HepG2 (cell line): ENCODE measurements at regions not wholly inside any gene's neighbourhood (a gene's known extent, or its start where the extent isn't known, plus 50 kb on each side); places are given as distances from the start of the nearest gene placed in this dataset.

Source experiments
- POLR2AphosphoS2 ChIP-seq: IDR thresholded peaks from 2 replicates; pipeline ENCODE4 v1.6.1; 2011; ENCODE audit warnings: low read depth, low read length, improper control_type of control experiment
- REST ChIP-seq, 2 experiments: IDR thresholded peaks; 2 replicates each; pipeline ENCODE4 v1.6.1; 2011 to 2012; ENCODE audit warnings: low read length in 2 of 2, borderline replicate concordance in 1 of 2, low read depth in 1 of 2, mild to moderate bottlenecking in 1 of 2, moderate library complexity in 1 of 2
- STAG1 ChIP-seq: sonication (generic); formaldehyde crosslinking; IDR thresholded peaks from 2 replicates; pipeline ENCODE4 v1.4.0; 2020; ENCODE audit warnings: missing genetic modification reagents
- ZNF274 ChIP-seq: sonication (generic); formaldehyde crosslinking; IDR thresholded peaks from 2 replicates; pipeline ENCODE4 v1.5.1; 2020; ENCODE audit warnings: mild to moderate bottlenecking, missing genetic modification reagents
- TF ChIP-seq, protein P1 (sequence below): sonication (generic); formaldehyde crosslinking; IDR thresholded peaks from 2 replicates; pipeline ENCODE4 v1.5.0; 2020; ENCODE audit warnings: mild to moderate bottlenecking, missing genetic modification reagents, moderate library complexity

DNA sequence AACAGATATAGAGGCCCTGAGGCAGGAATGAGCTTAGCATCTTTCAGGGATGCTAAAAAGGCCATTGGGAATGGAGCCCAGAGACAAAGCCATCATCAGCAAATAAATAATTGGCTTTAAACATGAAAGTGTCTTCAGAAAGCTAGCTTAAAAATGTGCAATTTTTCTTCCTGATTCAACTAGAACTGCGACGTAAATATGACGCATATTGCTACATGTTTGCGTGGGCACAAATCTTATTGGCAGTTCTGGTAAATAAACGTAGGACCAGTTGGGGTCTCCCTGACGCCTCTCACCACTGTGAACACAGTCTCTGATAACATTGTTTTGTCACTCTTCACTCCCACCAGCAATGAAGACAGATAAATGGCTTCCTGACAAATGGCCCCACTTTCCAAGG, 97.3 kb upstream of the SRD5A3 start:
- TF ChIP-seq ZNF274 (CRISPR knock-in tag), result no peak
- TF ChIP-seq STAG1 (CRISPR knock-in tag), result no peak
- no peak for TF ChIP-seq REST (IDR thresholded peaks at IDR 0.05; ENCODE audit: borderline replicate concordance in 1 of 2, low read depth in 1 of 2, low read length in 2 of 2)
- no peak for TF ChIP-seq POLR2AphosphoS2
- TF ChIP-seq, protein P1, sequence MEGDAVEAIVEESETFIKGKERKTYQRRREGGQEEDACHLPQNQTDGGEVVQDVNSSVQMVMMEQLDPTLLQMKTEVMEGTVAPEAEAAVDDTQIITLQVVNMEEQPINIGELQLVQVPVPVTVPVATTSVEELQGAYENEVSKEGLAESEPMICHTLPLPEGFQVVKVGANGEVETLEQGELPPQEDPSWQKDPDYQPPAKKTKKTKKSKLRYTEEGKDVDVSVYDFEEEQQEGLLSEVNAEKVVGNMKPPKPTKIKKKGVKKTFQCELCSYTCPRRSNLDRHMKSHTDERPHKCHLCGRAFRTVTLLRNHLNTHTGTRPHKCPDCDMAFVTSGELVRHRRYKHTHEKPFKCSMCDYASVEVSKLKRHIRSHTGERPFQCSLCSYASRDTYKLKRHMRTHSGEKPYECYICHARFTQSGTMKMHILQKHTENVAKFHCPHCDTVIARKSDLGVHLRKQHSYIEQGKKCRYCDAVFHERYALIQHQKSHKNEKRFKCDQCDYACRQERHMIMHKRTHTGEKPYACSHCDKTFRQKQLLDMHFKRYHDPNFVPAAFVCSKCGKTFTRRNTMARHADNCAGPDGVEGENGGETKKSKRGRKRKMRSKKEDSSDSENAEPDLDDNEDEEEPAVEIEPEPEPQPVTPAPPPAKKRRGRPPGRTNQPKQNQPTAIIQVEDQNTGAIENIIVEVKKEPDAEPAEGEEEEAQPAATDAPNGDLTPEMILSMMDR, result no peak
